CD14-positive monocyte (primary cell): ENCODE measurements at regions not wholly inside any gene's neighbourhood (a gene's known extent, or its start where the extent isn't known, plus 50 kb on each side); places are given as distances from the start of the nearest gene placed in this dataset.

ENCODE experiments used
- DNase-seq, 3 donors: peaks; one replicate each; pipeline ENCODE4 v3.0.0-alpha.2; 2011 to 2022
- H2AFZ ChIP-seq: 2 replicates; pipeline ENCODE4 v1.6.0; 2012; ENCODE audit warnings: mild to moderate bottlenecking, low read depth, low read length, inconsistent platforms; ENCODE audit not compliant: insufficient read depth, poor library complexity, severe bottlenecking
- H3K27ac ChIP-seq, 2 donors: 1 replicate in 1 of 2; 2 replicates in 1 of 2; pipeline ENCODE4 v1.5.1; 2012 to 2013; ENCODE audit warnings: low read length in 2 of 2, control low read depth in 1 of 2, inconsistent platforms in 1 of 2, low read depth in 1 of 2, mild to moderate bottlenecking in 1 of 2
- H3K27me3 ChIP-seq, 2 donors: one replicate each; pipeline versions ENCODE4 v1.6.0 to v1.6.1; 2011 to 2013; ENCODE audit warnings: low read length in 2 of 2; ENCODE audit not compliant: control insufficient read depth in 2 of 2, insufficient read depth in 2 of 2
- H3K36me3 ChIP-seq, 2 donors: replicated peaks in 1 of 2; 1 replicate in 1 of 2; 2 replicates in 1 of 2; pipeline versions ENCODE4 v1.5.1 to v1.6.1; 2012 to 2013; ENCODE audit warnings: low read length in 2 of 2, control low read depth in 1 of 2, inconsistent platforms in 1 of 2, mild to moderate bottlenecking in 1 of 2; ENCODE audit not compliant: insufficient read depth in 2 of 2, control insufficient read depth in 1 of 2
- H3K4me1 ChIP-seq, 2 donors: 1 replicate in 1 of 2; 2 replicates in 1 of 2; pipeline versions ENCODE4 v1.5.1 to v1.6.1; 2012 to 2013; ENCODE audit warnings: low read length in 2 of 2, control low read depth in 1 of 2, inconsistent platforms in 1 of 2, mild to moderate bottlenecking in 1 of 2, moderate library complexity in 1 of 2; ENCODE audit not compliant: insufficient read depth in 2 of 2, control insufficient read depth in 1 of 2
- H3K4me2 ChIP-seq: replicated peaks from 2 replicates; pipeline ENCODE3; 2012; ENCODE audit warnings: low read length, moderate library complexity, mild to moderate bottlenecking; ENCODE audit not compliant: poor library complexity, severe bottlenecking; ENCODE audit errors: extremely low read depth
- H3K4me3 ChIP-seq, 3 experiments: fragments of 200-600 bp in 1 of 3; sonication (generic) in 1 of 3; replicated peaks in 1 of 3; 1 replicate in 2 of 3; 2 replicates in 1 of 3; pipeline ENCODE4 v1.5.1; 2011 to 2013; ENCODE audit warnings: low read length in 3 of 3, mild to moderate bottlenecking in 3 of 3, control low read depth in 2 of 3, low read depth in 2 of 3, inconsistent platforms in 1 of 3, moderate library complexity in 1 of 3
- H3K79me2 ChIP-seq: 2 replicates; pipeline ENCODE4 v1.6.0; 2012; ENCODE audit warnings: mild to moderate bottlenecking, control low read depth, inconsistent platforms, low read length, moderate library complexity; ENCODE audit not compliant: insufficient read depth
- H3K9ac ChIP-seq: 2 replicates; pipeline ENCODE4 v1.6.0; 2017; ENCODE audit warnings: low read length, mild to moderate bottlenecking; ENCODE audit not compliant: insufficient read depth, poor library complexity, severe bottlenecking
- H3K9me3 ChIP-seq, 2 donors: replicated peaks in 1 of 2; 1 replicate in 1 of 2; 2 replicates in 1 of 2; pipeline versions ENCODE4 v1.5.1 to v1.6.1; 2012 to 2013; ENCODE audit warnings: low read length in 2 of 2, control low read depth in 1 of 2; ENCODE audit not compliant: control insufficient read depth in 1 of 2, insufficient read depth in 1 of 2
- H4K20me1 ChIP-seq: 2 replicates; pipeline ENCODE4 v1.6.0; 2012; ENCODE audit warnings: mild to moderate bottlenecking, low read length, control low read depth, moderate library complexity; ENCODE audit not compliant: insufficient read depth
- H3K27ac Mint-ChIP-seq, 7 donors: one replicate each; pipeline ENCODE4 v1.8.0; 2020; ENCODE audit warnings: mild to moderate bottlenecking in 7 of 7, mixed read lengths in 7 of 7, moderate library complexity in 6 of 7, inconsistent platforms in 2 of 7
- H3K27me3 Mint-ChIP-seq, 3 donors: one replicate each; pipeline ENCODE4 v1.8.0; 2021 to 2022; ENCODE audit warnings: low read depth in 3 of 3, mild to moderate bottlenecking in 3 of 3, mixed read lengths in 3 of 3, moderate library complexity in 3 of 3, inconsistent platforms in 1 of 3
- H3K36me3 Mint-ChIP-seq, 2 donors: one replicate each; pipeline ENCODE4 v1.8.0; 2020; ENCODE audit warnings: mixed read lengths in 2 of 2, inconsistent platforms in 1 of 2, mild to moderate bottlenecking in 1 of 2
- H3K4me1 Mint-ChIP-seq: one replicate; pipeline ENCODE4 v1.8.0; 2020; ENCODE audit warnings: mild to moderate bottlenecking, mixed read lengths
- H3K4me3 Mint-ChIP-seq, 2 donors: one replicate each; pipeline ENCODE4 v1.8.0; 2020; ENCODE audit warnings: mild to moderate bottlenecking in 2 of 2, mixed read lengths in 2 of 2, moderate library complexity in 1 of 2
- H3K9me3 Mint-ChIP-seq, 7 donors: one replicate each; pipeline ENCODE4 v1.8.0; 2020 to 2022; ENCODE audit warnings: mixed read lengths in 7 of 7, mild to moderate bottlenecking in 6 of 7, moderate library complexity in 6 of 7, inconsistent platforms in 2 of 7
- WGBS: methylation state at CpG from one replicate; pipeline ENCODE4 v1.1.5; 2013; ENCODE audit warnings: missing lambda C conversion rate; ENCODE audit not compliant: insufficient coverage; 5-methylcytosine and 5-hydroxymethylcytosine counted together
- intact Hi-C, 2 donors: fragments of 100-400 bp; cut with micrococcal nuclease; formaldehyde crosslinking; loops; one replicate each; pipeline versions ENCODE4 v1.15.0 to v1.15.1; 2023
- TF ChIP-seq, protein P1 (sequence below): fragments of 200-600 bp; IDR thresholded peaks from one replicate; pipeline ENCODE4 v1.8.0; 2022; ENCODE audit warnings: antibody characterized with exemption, mild to moderate bottlenecking

DNA sequence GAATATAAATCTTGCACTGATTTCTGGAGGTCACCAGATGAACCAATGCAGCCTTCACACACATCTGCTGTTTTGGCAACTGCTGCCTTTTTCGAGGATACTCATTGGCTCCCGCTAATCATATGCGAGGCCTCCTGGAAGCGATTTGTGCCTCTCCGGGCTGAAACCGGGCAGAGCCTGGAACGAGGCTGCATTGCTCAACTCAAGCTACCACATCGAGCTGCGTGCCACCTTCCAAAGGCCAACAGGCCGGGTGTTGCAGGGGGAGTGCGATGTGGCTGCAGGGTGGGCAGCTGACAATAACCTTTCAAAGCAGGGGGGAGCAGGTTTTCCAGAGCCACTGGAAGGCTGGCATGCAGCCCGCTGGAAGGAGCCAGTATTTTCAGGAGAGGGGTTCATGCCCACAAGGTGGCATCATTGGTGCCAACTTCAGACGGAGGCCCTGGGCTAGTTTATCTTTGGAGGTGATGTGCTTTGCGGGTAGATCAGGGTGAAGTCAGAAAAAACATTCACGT, 122.6 kb upstream of the IFNGR1 start:
- peak overlapping the region in 1 of 2 donors; percentile 51 for H3K4me3 Mint-ChIP-seq
- H3K9me3 ChIP-seq, result no peaks in the 10 kb centered on the region
- no peaks in the 10 kb centered on the region for H4K20me1 ChIP-seq
- DNase-seq, result peak in 2 of 3 donors; percentile 34 to 40
- 75% methylated on average over 3 of the region's 15 CpGs for whole genome bisulfite sequencing
- no peak overlapping the region for H3K9ac ChIP-seq
- no peaks in the 10 kb centered on the region for H3K36me3 Mint-ChIP-seq
- peaks cover 5 to 16% of the 10 kb centered on the region in 2 donors for H3K4me1 ChIP-seq
- H3K4me1 Mint-ChIP-seq, result peaks cover 15% of the 10 kb centered on the region
- H3K36me3 ChIP-seq, result no peaks in the 10 kb centered on the region
- intact Hi-C loops, result loop anchor here in 1 of 2 donors (10.0 kb wide), 1 partner anchor 73 kb away; no protein-coding TSS in a partner anchor
- peak overlapping the region in 1 of 3 experiments; percentile 77 for H3K4me3 ChIP-seq
- TF ChIP-seq, protein P1, sequence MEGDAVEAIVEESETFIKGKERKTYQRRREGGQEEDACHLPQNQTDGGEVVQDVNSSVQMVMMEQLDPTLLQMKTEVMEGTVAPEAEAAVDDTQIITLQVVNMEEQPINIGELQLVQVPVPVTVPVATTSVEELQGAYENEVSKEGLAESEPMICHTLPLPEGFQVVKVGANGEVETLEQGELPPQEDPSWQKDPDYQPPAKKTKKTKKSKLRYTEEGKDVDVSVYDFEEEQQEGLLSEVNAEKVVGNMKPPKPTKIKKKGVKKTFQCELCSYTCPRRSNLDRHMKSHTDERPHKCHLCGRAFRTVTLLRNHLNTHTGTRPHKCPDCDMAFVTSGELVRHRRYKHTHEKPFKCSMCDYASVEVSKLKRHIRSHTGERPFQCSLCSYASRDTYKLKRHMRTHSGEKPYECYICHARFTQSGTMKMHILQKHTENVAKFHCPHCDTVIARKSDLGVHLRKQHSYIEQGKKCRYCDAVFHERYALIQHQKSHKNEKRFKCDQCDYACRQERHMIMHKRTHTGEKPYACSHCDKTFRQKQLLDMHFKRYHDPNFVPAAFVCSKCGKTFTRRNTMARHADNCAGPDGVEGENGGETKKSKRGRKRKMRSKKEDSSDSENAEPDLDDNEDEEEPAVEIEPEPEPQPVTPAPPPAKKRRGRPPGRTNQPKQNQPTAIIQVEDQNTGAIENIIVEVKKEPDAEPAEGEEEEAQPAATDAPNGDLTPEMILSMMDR, result peak; percentile 26
- peak overlapping the region; percentile 70 for H3K4me2 ChIP-seq
- H3K27ac ChIP-seq, result no peak overlapping the region
- H3K9me3 Mint-ChIP-seq, result no peaks in the 10 kb centered on the region
- H3K27ac Mint-ChIP-seq, result peak overlapping the region in 1 of 7 donors; percentile 38
- peak overlapping the region; percentile 2 for H2AFZ ChIP-seq
- peaks cover 2 to 7% (median 7%) of the 10 kb centered on the region in 3 donors for H3K27me3 Mint-ChIP-seq
- H3K79me2 ChIP-seq, result no peaks in the 10 kb centered on the region
- peaks cover 0 to 7% of the 10 kb centered on the region in 2 donors for H3K27me3 ChIP-seq

DNA sequence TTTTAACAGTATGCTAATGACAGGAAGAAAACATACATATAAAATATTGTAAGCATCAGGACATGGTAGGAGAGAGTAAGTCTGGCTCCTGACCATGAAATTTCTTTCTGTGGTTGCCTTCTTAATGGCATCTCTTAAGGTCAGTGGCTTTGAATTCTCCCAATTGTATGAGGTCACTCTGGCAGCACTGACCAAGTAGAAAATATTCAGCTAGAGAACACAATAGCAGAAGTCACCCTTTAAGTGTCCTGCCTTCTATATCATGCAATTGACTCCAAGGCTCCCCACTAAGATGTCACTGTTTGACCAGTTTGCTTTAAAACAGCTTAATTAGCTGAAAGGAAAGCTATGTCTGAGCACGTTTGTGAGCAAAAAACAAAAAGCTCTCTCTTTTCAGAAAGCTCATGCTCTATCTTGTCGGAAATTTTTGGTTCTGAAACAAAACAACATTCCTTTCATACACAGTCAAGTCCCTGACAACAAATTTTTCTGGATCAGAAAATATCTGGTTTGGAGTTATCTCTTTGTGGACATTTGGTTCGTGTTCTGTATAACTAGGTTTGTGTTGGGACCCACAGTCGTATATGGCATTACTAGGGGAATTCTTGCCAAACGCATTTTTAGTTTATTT, 120.9 kb upstream of the IFNGR1 start:
- Histone ChIP-seq H4K20me1 (no peaks in the 10 kb centered on the region), H3K27ac (no peak overlapping the region), H3K79me2 (no peaks in the 10 kb centered on the region), H3K9me3 (no peaks in the 10 kb centered on the region), H2AFZ (no peak overlapping the region), H3K9ac (no peak overlapping the region), H3K27me3 (peaks cover 3 to 7% of the 10 kb centered on the region in 2 donors), H3K4me1 (peaks cover 5 to 16% of the 10 kb centered on the region in 2 donors), H3K4me3 (no peak overlapping the region), H3K36me3 (no peaks in the 10 kb centered on the region), H3K4me2 (no peak overlapping the region)
- intact Hi-C loops, result loop anchor here in 1 of 2 donors (10.0 kb wide), 1 partner anchor 75 kb away; no protein-coding TSS in a partner anchor
- H3K27ac Mint-ChIP-seq, result no peak overlapping the region
- no peaks in the 10 kb centered on the region for H3K9me3 Mint-ChIP-seq
- peaks cover 15% of the 10 kb centered on the region for H3K4me1 Mint-ChIP-seq
- H3K4me3 Mint-ChIP-seq, result no peak overlapping the region
- WGBS, result 100% methylated on average over 1 of the region's 5 CpGs
- TF ChIP-seq, protein P1, result no peak
- no peak for DNase-seq
- H3K36me3 Mint-ChIP-seq, result no peaks in the 10 kb centered on the region
- H3K27me3 Mint-ChIP-seq, result peaks cover 7 to 14% (median 10%) of the 10 kb centered on the region in 3 donors
